GM23338 (cell line): ENCODE measurements at regions not wholly inside any gene's neighbourhood (a gene's known extent, or its start where the extent isn't known, plus 50 kb on each side); places are given as distances from the start of the nearest gene placed in this dataset.

ENCODE experiments used
- CREB1 ChIP-seq: fragments of 250-450 bp; sonication (Bioruptor Pico); IDR thresholded peaks from 2 replicates; pipeline ENCODE4 v1.5.0; 2020; ENCODE audit warnings: low read depth, mild to moderate bottlenecking, moderate library complexity
- CTCF ChIP-seq, 2 experiments: fragments of 200-600 bp in 1 of 2; sonication (generic) in 1 of 2; conservative IDR thresholded peaks; 2 replicates each; pipeline versions ENCODE4 v1.5.1 to v1.6.1; 2016 to 2017; ENCODE audit warnings: antibody characterized with exemption in 2 of 2, low read depth in 2 of 2, mild to moderate bottlenecking in 2 of 2, moderate library complexity in 1 of 2
- ETS1 ChIP-seq: IDR thresholded peaks from 2 replicates; pipeline ENCODE4 v1.6.1; 2016; ENCODE audit warnings: antibody characterized with exemption
- EZH2 ChIP-seq: fragments of 200-600 bp; sonication (generic); IDR thresholded peaks from one replicate; pipeline ENCODE4 v1.8.0; 2017; ENCODE audit warnings: antibody characterized with exemption, mild to moderate bottlenecking, low read depth; ENCODE audit not compliant: unreplicated experiment
- POLR2AphosphoS5 ChIP-seq: IDR thresholded peaks from 2 replicates; pipeline ENCODE4 v1.6.1; 2016; ENCODE audit warnings: antibody characterized with exemption, low read depth

GRCh38 chr6:49003348-49003747, 459.7 kb downstream of the MMUT start:
- TF ChIP-seq CTCF (conservative IDR thresholded peaks at IDR 0.05; ENCODE audit: low read depth in 2 of 2) (no peak), EZH2 (no peak), CREB1 (no peak), POLR2AphosphoS5 (no peak), ETS1 (no peak)
